EL (cell line): ENCODE measurements at regions not wholly inside any gene's neighbourhood (a gene's known extent, or its start where the extent isn't known, plus 50 kb on each side); places are given as distances from the start of the nearest gene placed in this dataset.

ENCODE experiments used
- DNase-seq: peaks from one replicate; pipeline ENCODE4 v3.0.0-alpha.2; 2016

GRCh38 chr1:72606216-72606810 lies 324.0 kb upstream of the NEGR1 start:
- DNase-seq: no peak

- no peak for DNase-seq
Measured at GRCh38 chr1:72601035-72601674, 318.8 kb upstream of the NEGR1 start.

- no peak for DNase-seq
Measured at GRCh38 chr1:72586023-72586685, 303.8 kb upstream of the NEGR1 start.

- no peak for DNase-seq
Measured at GRCh38 chr1:72579629-72580028, 297.3 kb upstream of the NEGR1 start.

GRCh38 chr1:72570815-72571214 lies 288.5 kb upstream of the NEGR1 start:
- DNase-seq: no peak

GRCh38 chr1:72568113-72568512 lies 285.8 kb upstream of the NEGR1 start:
- no peak for DNase-seq

- DNase-seq: no peak
Measured at GRCh38 chr1:72567521-72567920, 285.2 kb upstream of the NEGR1 start.

- DNase-seq: no peak
Measured at GRCh38 chr1:72564749-72565148, 282.4 kb upstream of the NEGR1 start.

- DNase-seq: peak; percentile 38
Measured at GRCh38 chr1:72557446-72558049, 275.2 kb upstream of the NEGR1 start.

- DNase-seq: no peak
Measured at GRCh38 chr1:72547412-72547811, 265.1 kb upstream of the NEGR1 start.

GRCh38 chr1:72540674-72541073 lies 258.3 kb upstream of the NEGR1 start:
- DNase-seq: no peak

GRCh38 chr1:72535470-72535869 lies 253.1 kb upstream of the NEGR1 start:
- DNase-seq: no peak

GRCh38 chr1:72530646-72531045 lies 248.3 kb upstream of the NEGR1 start:
- peak; percentile 2 for DNase-seq

GRCh38 chr1:72526926-72527325 lies 244.6 kb upstream of the NEGR1 start:
- peak; percentile 58 for DNase-seq

GRCh38 chr1:72524021-72524420 lies 241.7 kb upstream of the NEGR1 start:
- DNase-seq: no peak

GRCh38 chr1:72521659-72522058 lies 239.3 kb upstream of the NEGR1 start:
- no peak for DNase-seq

- no peak for DNase-seq
Measured at GRCh38 chr1:72516826-72517225, 234.5 kb upstream of the NEGR1 start.

- DNase-seq: no peak
Measured at GRCh38 chr1:72516264-72516663, 233.9 kb upstream of the NEGR1 start.

GRCh38 chr1:72498371-72498770 lies 216.0 kb upstream of the NEGR1 start:
- no peak for DNase-seq

- DNase-seq: no peak
Measured at GRCh38 chr1:72489801-72490200, 207.5 kb upstream of the NEGR1 start.

- peak; percentile 20 for DNase-seq
Measured at GRCh38 chr1:72485801-72486200, 203.5 kb upstream of the NEGR1 start.

GRCh38 chr1:72483846-72484357 lies 201.6 kb upstream of the NEGR1 start:
- DNase-seq: no peak

- DNase-seq: no peak
Measured at GRCh38 chr1:72482736-72483413, 200.5 kb upstream of the NEGR1 start.
